HUES64 (cell line): ENCODE measurements at regions not wholly inside any gene's neighbourhood (a gene's known extent, or its start where the extent isn't known, plus 50 kb on each side); places are given as distances from the start of the nearest gene placed in this dataset.

ENCODE experiments used
- H3K27ac ChIP-seq: 2 replicates; pipeline ENCODE4 v1.7.0; 2013; ENCODE audit warnings: low read depth, low read length, inconsistent platforms
- H3K27me3 ChIP-seq: 2 replicates; pipeline ENCODE4 v1.6.1; 2013; ENCODE audit warnings: mild to moderate bottlenecking, low read length; ENCODE audit not compliant: insufficient read depth
- H3K36me3 ChIP-seq: 2 replicates; pipeline ENCODE4 v1.6.1; 2013; ENCODE audit warnings: mild to moderate bottlenecking, low read length; ENCODE audit not compliant: insufficient read depth
- H3K4me1 ChIP-seq: 2 replicates; pipeline ENCODE4 v1.6.1; 2013; ENCODE audit warnings: mild to moderate bottlenecking, low read length, moderate library complexity; ENCODE audit not compliant: insufficient read depth
- H3K4me3 ChIP-seq: 2 replicates; pipeline ENCODE4 v1.5.1; 2013; ENCODE audit warnings: mild to moderate bottlenecking, low read length, moderate library complexity
- H3K9ac ChIP-seq: 2 replicates; pipeline ENCODE4 v1.6.1; 2013; ENCODE audit warnings: mild to moderate bottlenecking, low read depth, low read length
- H3K9me3 ChIP-seq: 2 replicates; pipeline ENCODE4 v1.6.1; 2013; ENCODE audit warnings: low read depth, low read length; ENCODE audit not compliant: insufficient read depth
- WGBS: fragments of 150-250, 120-280 bp; methylation state at CpG from one replicate; pipeline ENCODE4 v1.1.7; 2013; ENCODE audit warnings: missing lambda C conversion rate; 5-methylcytosine and 5-hydroxymethylcytosine counted together

DNA sequence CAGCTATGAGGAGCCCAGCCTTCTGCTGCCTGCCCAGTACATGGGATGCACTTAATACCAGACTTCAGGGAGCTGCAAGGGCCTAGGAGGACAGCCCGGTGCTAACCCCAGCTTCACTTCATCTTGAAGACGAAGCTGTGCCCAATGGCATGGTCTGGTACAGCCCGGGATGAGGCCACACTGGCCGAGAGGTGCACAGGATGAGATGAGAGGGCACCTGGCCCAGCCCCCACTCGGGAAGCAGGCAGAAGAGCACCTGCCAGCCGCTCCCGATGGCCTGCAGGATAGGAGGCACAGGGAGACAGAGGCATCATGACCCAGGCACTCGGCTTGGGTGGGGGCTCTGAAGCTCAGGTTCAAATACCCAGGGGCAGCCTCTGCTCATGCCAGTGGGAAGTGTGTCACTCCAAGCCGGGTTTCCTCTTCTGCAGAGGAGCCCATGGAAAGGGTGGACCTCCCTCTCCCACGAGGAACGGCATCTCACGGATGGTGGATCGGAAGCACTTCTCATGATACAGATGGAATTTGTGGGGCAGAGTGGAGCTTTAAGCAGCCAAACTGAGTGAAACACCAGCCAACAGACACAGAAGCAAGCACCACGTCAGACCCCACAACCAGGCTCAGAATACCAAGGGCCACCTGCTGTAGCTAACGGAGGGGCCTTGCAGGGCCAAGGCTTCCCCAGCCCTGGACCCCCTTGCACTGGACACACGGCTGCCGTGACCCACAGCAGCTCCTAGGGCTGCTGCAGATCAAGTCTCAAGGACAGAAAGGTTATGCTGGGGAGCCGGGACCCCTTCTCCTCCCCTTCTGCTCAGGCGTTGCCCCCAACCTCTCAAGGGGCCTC, 875.2 kb downstream of the BRD1 start:
- no peak overlapping the region for H3K27ac ChIP-seq
- no peaks in the 10 kb centered on the region for H3K9me3 ChIP-seq
- H3K36me3 ChIP-seq = no peaks in the 10 kb centered on the region
- H3K27me3 ChIP-seq = no peaks in the 10 kb centered on the region
- no peaks in the 10 kb centered on the region for H3K4me1 ChIP-seq
- H3K4me3 ChIP-seq = no peak overlapping the region
- no peak overlapping the region for H3K9ac ChIP-seq
- WGBS = 92% methylated on average over 19 of the region's 19 CpGs

GRCh38 chr22:48951836-48952235, 875.8 kb downstream of the BRD1 start:
- H3K36me3 ChIP-seq = no peaks in the 10 kb centered on the region
- no peak overlapping the region for H3K9ac ChIP-seq
- H3K27ac ChIP-seq = no peak overlapping the region
- H3K4me3 ChIP-seq = no peak overlapping the region
- 85% methylated on average over 6 of the region's 6 CpGs for WGBS
- H3K4me1 ChIP-seq = no peaks in the 10 kb centered on the region
- H3K9me3 ChIP-seq = no peaks in the 10 kb centered on the region
- no peaks in the 10 kb centered on the region for H3K27me3 ChIP-seq

DNA sequence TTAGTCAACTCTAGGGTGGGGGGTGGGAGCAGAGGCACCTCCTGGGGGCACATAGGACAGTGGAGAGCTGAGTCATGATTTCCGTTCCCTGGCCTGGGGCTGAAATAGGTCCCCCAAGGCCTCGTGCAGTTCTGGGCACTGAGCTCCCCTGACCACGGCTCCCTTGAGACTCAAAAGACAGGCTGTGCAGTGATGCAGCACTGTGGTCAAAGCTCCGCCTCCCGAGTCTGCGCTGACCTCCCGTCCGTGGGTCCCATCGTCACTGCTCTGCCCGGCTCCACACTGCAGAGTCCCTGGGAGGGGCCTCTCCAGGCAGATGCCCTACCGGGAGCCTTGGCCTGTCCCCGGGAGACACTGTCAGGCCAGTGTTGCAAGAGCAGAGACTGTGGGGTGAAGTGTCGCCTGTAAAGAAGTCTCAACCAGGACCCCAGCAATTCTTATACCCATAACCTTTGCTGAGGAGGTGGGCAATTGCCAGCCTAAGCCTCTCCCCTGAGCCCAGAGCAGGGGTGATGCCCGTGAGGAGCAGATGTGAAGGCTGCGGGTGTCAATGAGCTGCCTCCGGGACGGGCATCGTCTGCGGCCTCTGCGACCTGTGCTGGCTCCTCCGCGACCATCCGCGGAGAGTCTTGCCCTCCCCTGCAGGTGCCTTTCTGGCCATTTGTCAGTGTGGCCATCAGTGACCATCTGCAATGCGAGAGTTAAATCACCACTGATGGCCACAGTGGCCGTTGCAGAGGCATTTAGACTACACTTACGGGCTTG, 877.3 kb downstream of the BRD1 start:
- H3K4me1 ChIP-seq = no peaks in the 10 kb centered on the region
- H3K27me3 ChIP-seq = no peaks in the 10 kb centered on the region
- WGBS = 90% methylated on average over 27 of the region's 27 CpGs

GRCh38 chr22:48949375-48950149, 878.1 kb downstream of the BRD1 start:
- no peak overlapping the region for H3K9ac ChIP-seq
- H3K27me3 ChIP-seq = no peaks in the 10 kb centered on the region
- WGBS = 91% methylated on average over 18 of the region's 18 CpGs

More for the DNA sequence above, 877.3 kb downstream of the BRD1 start:
- Histone ChIP-seq H3K4me3 (no peak overlapping the region), H3K27ac (no peak overlapping the region), H3K9ac (no peak overlapping the region), H3K9me3 (no peaks in the 10 kb centered on the region), H3K36me3 (no peaks in the 10 kb centered on the region)

DNA sequence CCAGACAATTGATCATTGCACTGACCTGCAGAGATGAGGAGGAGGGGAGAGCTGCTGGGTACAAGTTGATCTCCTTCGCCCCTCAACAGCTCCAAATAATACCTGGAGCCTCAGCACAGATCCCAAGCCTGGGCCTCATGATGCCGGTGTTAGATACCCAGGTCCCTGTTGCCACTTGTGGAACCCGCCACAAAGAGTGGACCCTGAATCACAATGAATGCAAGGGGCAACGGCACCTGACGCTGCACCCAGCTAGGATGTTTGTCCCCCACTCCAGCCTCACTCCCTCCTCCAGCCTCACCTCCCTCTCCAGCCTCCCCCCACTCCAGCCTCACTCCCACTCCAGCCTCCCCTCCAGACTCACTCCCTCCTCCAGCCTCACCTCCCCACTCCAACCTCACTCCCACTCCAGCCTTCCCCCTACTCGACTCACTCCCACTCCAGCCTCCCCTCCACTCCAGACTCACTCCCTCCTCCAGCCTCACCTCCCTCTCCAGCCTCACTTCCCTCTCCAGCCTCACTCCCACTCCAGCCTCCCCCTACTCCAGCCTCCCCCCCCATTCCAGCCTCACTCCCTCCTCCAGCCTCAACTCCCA, 879.0 kb downstream of the BRD1 start:
- Histone ChIP-seq H3K36me3 (no peaks in the 10 kb centered on the region), H3K4me1 (no peaks in the 10 kb centered on the region), H3K27ac (no peak overlapping the region), H3K4me3 (no peak overlapping the region), H3K9ac (no peak overlapping the region), H3K27me3 (no peaks in the 10 kb centered on the region), H3K9me3 (no peaks in the 10 kb centered on the region)
- 93% methylated on average over 6 of the region's 6 CpGs for WGBS

More at GRCh38 chr22:48949375-48950149, 878.1 kb downstream of the BRD1 start:
- no peaks in the 10 kb centered on the region for H3K36me3 ChIP-seq
- H3K4me3 ChIP-seq = no peak overlapping the region
- H3K4me1 ChIP-seq = no peaks in the 10 kb centered on the region
- H3K9me3 ChIP-seq = no peaks in the 10 kb centered on the region
- H3K27ac ChIP-seq = no peak overlapping the region

GRCh38 chr22:48947636-48948035, 880.0 kb downstream of the BRD1 start:
- Histone ChIP-seq H3K9me3 (no peaks in the 10 kb centered on the region), H3K36me3 (no peaks in the 10 kb centered on the region), H3K27ac (no peak overlapping the region), H3K4me3 (no peak overlapping the region), H3K9ac (no peak overlapping the region), H3K4me1 (no peaks in the 10 kb centered on the region), H3K27me3 (no peaks in the 10 kb centered on the region)
- WGBS = 96% methylated on average over 5 of the region's 5 CpGs

DNA sequence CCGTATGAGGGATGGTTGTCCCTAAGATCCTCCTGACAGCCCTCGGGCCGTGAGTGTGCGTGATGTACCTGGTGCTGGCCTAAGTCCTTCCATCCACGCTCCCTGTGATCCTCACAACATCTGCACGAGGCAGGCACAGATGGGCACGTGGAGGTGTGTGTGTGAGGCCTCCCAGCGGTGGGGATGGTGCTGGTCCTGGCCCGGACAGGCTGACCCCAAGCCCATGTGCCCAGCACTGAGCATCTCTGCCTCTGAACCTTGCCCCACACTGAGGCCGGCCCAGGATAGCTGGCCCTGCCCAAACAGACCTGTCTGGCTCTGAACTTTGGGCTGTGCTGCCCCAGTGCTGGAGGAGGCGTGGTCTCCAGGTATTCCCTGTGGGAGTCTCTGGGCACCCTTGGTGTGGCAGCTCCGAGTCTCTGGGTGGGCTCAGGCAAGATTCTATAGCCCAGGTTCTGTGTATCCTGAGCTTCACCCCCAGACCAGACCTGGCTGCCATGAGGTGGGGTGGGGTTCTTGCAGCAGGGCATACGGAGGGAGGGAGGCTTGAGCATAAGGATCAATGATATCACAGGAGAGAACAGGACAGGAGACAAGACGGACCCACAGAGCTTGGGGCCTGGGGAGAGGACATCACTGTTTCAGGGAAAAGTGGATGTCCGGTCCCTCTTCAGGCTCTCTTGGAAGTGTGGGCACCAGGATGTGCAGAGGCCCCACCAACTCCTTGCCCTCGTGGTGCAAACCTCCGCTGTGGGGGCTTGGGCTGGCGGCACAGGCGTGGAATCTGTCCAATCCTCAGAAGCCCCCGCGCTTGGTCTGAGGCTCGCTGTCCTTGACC, 881.8 kb downstream of the BRD1 start:
- no peaks in the 10 kb centered on the region for H3K4me1 ChIP-seq
- H3K27ac ChIP-seq = no peak overlapping the region
- no peak overlapping the region for H3K9ac ChIP-seq
- WGBS = 95% methylated on average over 22 of the region's 22 CpGs
- H3K27me3 ChIP-seq = no peaks in the 10 kb centered on the region
- no peaks in the 10 kb centered on the region for H3K9me3 ChIP-seq
- H3K36me3 ChIP-seq = no peaks in the 10 kb centered on the region
- no peak overlapping the region for H3K4me3 ChIP-seq

GRCh38 chr22:48944751-48945620, 882.7 kb downstream of the BRD1 start:
- no peak overlapping the region for H3K27ac ChIP-seq

DNA sequence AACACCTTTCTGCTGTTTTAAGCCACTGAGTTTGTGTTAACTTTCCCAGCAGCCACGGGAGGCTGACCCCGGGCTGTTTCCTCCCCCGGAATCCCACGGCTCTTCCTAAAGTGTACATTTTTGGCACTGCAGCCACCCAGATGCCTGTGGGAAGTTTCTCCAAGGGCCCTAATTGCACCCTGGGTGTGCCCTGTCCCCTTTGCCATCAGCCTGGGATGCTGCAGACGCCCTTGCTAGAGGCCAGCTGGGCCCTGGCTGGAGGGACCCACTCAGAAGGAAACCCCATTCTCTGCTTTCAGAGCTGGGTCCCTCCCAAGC, 883.3 kb downstream of the BRD1 start:
- no peaks in the 10 kb centered on the region for H3K9me3 ChIP-seq
- 95% methylated on average over 5 of the region's 5 CpGs for WGBS
- H3K36me3 ChIP-seq = no peaks in the 10 kb centered on the region
- no peak overlapping the region for H3K4me3 ChIP-seq
- H3K9ac ChIP-seq = no peak overlapping the region
- no peaks in the 10 kb centered on the region for H3K27me3 ChIP-seq
- H3K27ac ChIP-seq = no peak overlapping the region
- H3K4me1 ChIP-seq = no peaks in the 10 kb centered on the region

More at GRCh38 chr22:48944751-48945620, 882.7 kb downstream of the BRD1 start:
- H3K4me1 ChIP-seq = no peaks in the 10 kb centered on the region
- no peaks in the 10 kb centered on the region for H3K36me3 ChIP-seq
- no peaks in the 10 kb centered on the region for H3K9me3 ChIP-seq
- no peaks in the 10 kb centered on the region for H3K27me3 ChIP-seq
- H3K4me3 ChIP-seq = no peak overlapping the region
- H3K9ac ChIP-seq = no peak overlapping the region
- WGBS = 91% methylated on average over 38 of the region's 38 CpGs
